GM10248 (cell line): ENCODE measurements at regions not wholly inside any gene's neighbourhood (a gene's known extent, or its start where the extent isn't known, plus 50 kb on each side); places are given as distances from the start of the nearest gene placed in this dataset.

Experiments
- CTCF ChIA-PET: fragments of 300-600 bp; sonication (Branson Sonifier 250); formaldehyde crosslinking; extraction: SDS; loops from one replicate; lab custom pipeline; 2021; ENCODE audit warnings: antibody characterized with exemption; lab: Yijun Ruan, JAX
- POLR2A ChIA-PET: fragments of 350-650 bp; sonication (Branson Sonifier 250); formaldehyde crosslinking; extraction: SDS; loops from one replicate; lab custom pipeline; 2020; ENCODE audit warnings: antibody characterized with exemption; lab: Yijun Ruan, JAX
- DNase-seq: peaks from one replicate; pipeline ENCODE4 v3.0.0; 2012; ENCODE audit errors: extremely low spot score
- CTCF ChIP-seq: IDR thresholded peaks from 2 replicates; pipeline ENCODE4 v1.5.1; 2012; ENCODE audit warnings: mild to moderate bottlenecking, low read depth; ENCODE audit errors: extremely low read depth, missing control alignments, control extremely low read depth

GRCh38 chr2:183948861-183949260 lies 649.5 kb upstream of the ZNF804A start:
- TF ChIP-seq CTCF, result no peak
- ChIA-PET CTCF (no interaction called here), POLR2A (no interaction called here)
- no peak for DNase-seq

- ChIA-PET POLR2A (no interaction called here), CTCF (no interaction called here)
- no peak for DNase-seq
- no peak for TF ChIP-seq CTCF
Observed at GRCh38 chr2:183950673-183951072, 647.7 kb upstream of the ZNF804A start.

GRCh38 chr2:183951630-183952029 lies 646.7 kb upstream of the ZNF804A start:
- POLR2A ChIA-PET, result no interaction called here
- CTCF ChIA-PET, result interaction anchor here (0.9 kb wide), 1 partner anchor 8 kb away, joined by 3 read pairs; no protein-coding TSS in a partner anchor
- TF ChIP-seq CTCF, result no peak
- DNase-seq, result no peak

GRCh38 chr2:183952741-183953140 lies 645.6 kb upstream of the ZNF804A start:
- ChIA-PET POLR2A (no interaction called here), CTCF (no interaction called here)
- no peak for DNase-seq
- no peak for TF ChIP-seq CTCF

GRCh38 chr2:183963609-183964008 lies 634.7 kb upstream of the ZNF804A start:
- DNase-seq, result no peak
- TF ChIP-seq CTCF, result no peak
- CTCF ChIA-PET, result interaction anchor here (1.3 kb wide), 1 partner anchor 59 kb away, joined by 3 read pairs; no protein-coding TSS in a partner anchor
- POLR2A ChIA-PET, result no interaction called here

GRCh38 chr2:183964565-183964964 lies 633.8 kb upstream of the ZNF804A start:
- ChIA-PET CTCF (interaction anchor here (1.1 kb wide), 1 partner anchor 62 kb away, joined by 3 read pairs; no protein-coding TSS in a partner anchor), POLR2A (no interaction called here)
- no peak for TF ChIP-seq CTCF
- DNase-seq, result no peak
